Breast epithelium (tissue), 4 donors: ENCODE measurements at regions not wholly inside any gene's neighbourhood (a gene's known extent, or its start where the extent isn't known, plus 50 kb on each side); places are given as distances from the start of the nearest gene placed in this dataset.

Source experiments
- DNase-seq, 2 donors: peaks; one replicate each; pipeline ENCODE4 v3.0.0-alpha.2; 2019; ENCODE audit warnings: low spot score in 2 of 2
- H3K27ac ChIP-seq, 2 donors: fragments of 200-600 bp; sonication (generic) in 1 of 2; one replicate each; pipeline ENCODE4 v1.5.1; 2016 to 2019; ENCODE audit warnings: mild to moderate bottlenecking in 1 of 2
- H3K27me3 ChIP-seq, 2 donors: fragments of 200-600 bp; sonication (generic) in 1 of 2; one replicate each; pipeline versions ENCODE4 v1.5.1 to v1.6.0; 2017 to 2019; ENCODE audit warnings: control low read depth in 1 of 2, mild to moderate bottlenecking in 1 of 2
- H3K36me3 ChIP-seq: fragments of 200-600 bp; one replicate; pipeline ENCODE4 v1.5.1; 2019
- H3K4me1 ChIP-seq, 2 donors: fragments of 200-600 bp; sonication (generic); one replicate each; pipeline ENCODE4 v1.5.1; 2016 to 2019; ENCODE audit warnings: control low read depth in 1 of 2
- H3K4me3 ChIP-seq, 3 donors: fragments of 200-600 bp; sonication (generic); 1 replicate in 2 of 3; 2 replicates in 1 of 3; pipeline ENCODE4 v1.5.1; 2016 to 2019; ENCODE audit warnings: mild to moderate bottlenecking in 3 of 3, moderate library complexity in 2 of 3
- H3K9me3 ChIP-seq, 2 donors: fragments of 200-600 bp; sonication (generic) in 1 of 2; one replicate each; pipeline ENCODE4 v1.5.1; 2016 to 2019; ENCODE audit warnings: control low read depth in 1 of 2
- POLR2A ChIP-seq: fragments of 450-650 bp; IDR thresholded peaks from one replicate; pipeline ENCODE4 v1.6.1; 2016; ENCODE audit warnings: antibody characterized with exemption, mild to moderate bottlenecking, moderate library complexity
- POLR2AphosphoS5 ChIP-seq, 3 donors: sonication (generic); formaldehyde crosslinking; IDR thresholded peaks; one replicate each; pipeline ENCODE4 v1.6.1; 2017; ENCODE audit warnings: antibody characterized with exemption in 3 of 3
- intact Hi-C: fragments of 100-400 bp; cut with DNase I; formaldehyde crosslinking; loops from one replicate; pipeline ENCODE4 v1.15.1; 2023; ENCODE audit warnings: low total_unique reads
- TF ChIP-seq, protein P1 (sequence below), 3 donors: fragments of 450-650 bp; IDR thresholded peaks; one replicate each; pipeline ENCODE4 v1.5.1; 2016 to 2017; ENCODE audit warnings: antibody characterized with exemption in 3 of 3, mild to moderate bottlenecking in 3 of 3, moderate library complexity in 3 of 3

- no peaks in the 10 kb centered on the region for H3K4me1 ChIP-seq
- no peak overlapping the region for H3K4me3 ChIP-seq
- H3K36me3 ChIP-seq: no peaks in the 10 kb centered on the region
- H3K27me3 ChIP-seq: no peaks in the 10 kb centered on the region
- TF ChIP-seq POLR2AphosphoS5 (IDR thresholded peaks at IDR 0.05) (no peak), POLR2A (no peak)
- TF ChIP-seq, protein P1, sequence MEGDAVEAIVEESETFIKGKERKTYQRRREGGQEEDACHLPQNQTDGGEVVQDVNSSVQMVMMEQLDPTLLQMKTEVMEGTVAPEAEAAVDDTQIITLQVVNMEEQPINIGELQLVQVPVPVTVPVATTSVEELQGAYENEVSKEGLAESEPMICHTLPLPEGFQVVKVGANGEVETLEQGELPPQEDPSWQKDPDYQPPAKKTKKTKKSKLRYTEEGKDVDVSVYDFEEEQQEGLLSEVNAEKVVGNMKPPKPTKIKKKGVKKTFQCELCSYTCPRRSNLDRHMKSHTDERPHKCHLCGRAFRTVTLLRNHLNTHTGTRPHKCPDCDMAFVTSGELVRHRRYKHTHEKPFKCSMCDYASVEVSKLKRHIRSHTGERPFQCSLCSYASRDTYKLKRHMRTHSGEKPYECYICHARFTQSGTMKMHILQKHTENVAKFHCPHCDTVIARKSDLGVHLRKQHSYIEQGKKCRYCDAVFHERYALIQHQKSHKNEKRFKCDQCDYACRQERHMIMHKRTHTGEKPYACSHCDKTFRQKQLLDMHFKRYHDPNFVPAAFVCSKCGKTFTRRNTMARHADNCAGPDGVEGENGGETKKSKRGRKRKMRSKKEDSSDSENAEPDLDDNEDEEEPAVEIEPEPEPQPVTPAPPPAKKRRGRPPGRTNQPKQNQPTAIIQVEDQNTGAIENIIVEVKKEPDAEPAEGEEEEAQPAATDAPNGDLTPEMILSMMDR (IDR thresholded peaks at IDR 0.05): no peak
- DNase-seq: no peak
- H3K27ac ChIP-seq: no peak overlapping the region
- no peaks in the 10 kb centered on the region for H3K9me3 ChIP-seq
- intact Hi-C loops: no loop called here
Measured at GRCh38 chr5:163877865-163878264, 372.4 kb downstream of the MAT2B start.

DNA sequence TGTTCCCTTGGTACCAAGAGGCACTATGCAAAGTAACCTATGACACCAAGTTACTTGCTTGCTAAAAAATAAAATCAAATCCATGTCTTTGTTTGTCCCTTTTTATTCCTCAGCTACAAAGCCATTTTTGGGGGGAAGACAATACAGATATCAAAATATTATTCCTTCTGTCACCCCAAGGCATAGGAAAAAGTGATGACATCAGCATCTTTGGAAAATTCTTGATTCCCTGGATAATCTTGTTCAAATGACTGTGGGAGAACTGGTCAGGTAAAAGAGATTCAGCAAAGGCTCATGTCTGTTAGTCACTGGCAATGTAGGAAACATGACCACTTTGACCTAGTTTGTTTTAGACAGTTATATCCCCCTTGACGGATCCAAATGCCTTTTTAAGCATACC, 373.1 kb downstream of the MAT2B start:
- H3K4me1 ChIP-seq: no peaks in the 10 kb centered on the region
- H3K9me3 ChIP-seq: no peaks in the 10 kb centered on the region
- H3K27ac ChIP-seq: no peak overlapping the region
- no peaks in the 10 kb centered on the region for H3K36me3 ChIP-seq
- intact Hi-C loops: no loop called here
- DNase-seq: no peak
- H3K27me3 ChIP-seq: no peaks in the 10 kb centered on the region
- no peak for TF ChIP-seq POLR2A
- H3K4me3 ChIP-seq: no peak overlapping the region

GRCh38 chr5:163880302-163880701, 374.9 kb downstream of the MAT2B start:
- no peak for TF ChIP-seq POLR2AphosphoS5 (IDR thresholded peaks at IDR 0.05)
- TF ChIP-seq, protein P1 (IDR thresholded peaks at IDR 0.05): no peak
- no peak for TF ChIP-seq POLR2A

GRCh38 chr5:163885117-163885516, 379.7 kb downstream of the MAT2B start:
- TF ChIP-seq, protein P1 (IDR thresholded peaks at IDR 0.05): no peak
- TF ChIP-seq POLR2A: no peak
- no peak for TF ChIP-seq POLR2AphosphoS5 (IDR thresholded peaks at IDR 0.05)
- Histone ChIP-seq H3K27me3 (no peaks in the 10 kb centered on the region), H3K36me3 (no peaks in the 10 kb centered on the region), H3K9me3 (no peaks in the 10 kb centered on the region), H3K4me1 (no peaks in the 10 kb centered on the region), H3K4me3 (no peak overlapping the region), H3K27ac (no peak overlapping the region)
- intact Hi-C loops: no loop called here
- no peak for DNase-seq

More at GRCh38 chr5:163880302-163880701, 374.9 kb downstream of the MAT2B start:
- H3K27ac ChIP-seq: no peak overlapping the region
- H3K9me3 ChIP-seq: no peaks in the 10 kb centered on the region
- intact Hi-C loops: no loop called here
- no peaks in the 10 kb centered on the region for H3K4me1 ChIP-seq
- no peak overlapping the region for H3K4me3 ChIP-seq
- no peaks in the 10 kb centered on the region for H3K27me3 ChIP-seq
- H3K36me3 ChIP-seq: no peaks in the 10 kb centered on the region
- DNase-seq: no peak

DNA sequence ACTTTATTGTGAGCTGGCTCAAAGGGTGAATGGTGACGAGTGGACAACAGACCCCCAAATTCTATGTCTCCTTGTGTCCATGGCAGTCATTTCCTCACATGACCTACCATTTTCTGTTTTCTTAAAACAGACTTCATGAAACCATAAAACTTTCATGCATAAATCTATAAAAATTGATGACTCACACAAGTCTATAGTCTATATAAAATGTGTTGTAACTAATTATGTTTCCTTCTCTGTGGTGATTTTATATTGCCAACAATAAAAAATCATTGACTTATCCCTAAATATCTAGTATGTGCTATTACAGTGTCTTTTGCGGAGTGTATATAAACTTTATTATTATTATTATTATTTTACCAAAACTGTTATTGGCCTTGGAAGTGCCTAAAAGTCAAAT, 382.4 kb downstream of the MAT2B start:
- no peak overlapping the region for H3K27ac ChIP-seq
- no peak for DNase-seq
- no peak for TF ChIP-seq POLR2AphosphoS5 (IDR thresholded peaks at IDR 0.05)
- TF ChIP-seq, protein P1 (IDR thresholded peaks at IDR 0.05): no peak
- TF ChIP-seq POLR2A: no peak
- intact Hi-C loops: no loop called here
- H3K4me3 ChIP-seq: no peak overlapping the region
- no peaks in the 10 kb centered on the region for H3K27me3 ChIP-seq
- H3K9me3 ChIP-seq: no peaks in the 10 kb centered on the region
- H3K36me3 ChIP-seq: no peaks in the 10 kb centered on the region
- no peaks in the 10 kb centered on the region for H3K4me1 ChIP-seq

DNA sequence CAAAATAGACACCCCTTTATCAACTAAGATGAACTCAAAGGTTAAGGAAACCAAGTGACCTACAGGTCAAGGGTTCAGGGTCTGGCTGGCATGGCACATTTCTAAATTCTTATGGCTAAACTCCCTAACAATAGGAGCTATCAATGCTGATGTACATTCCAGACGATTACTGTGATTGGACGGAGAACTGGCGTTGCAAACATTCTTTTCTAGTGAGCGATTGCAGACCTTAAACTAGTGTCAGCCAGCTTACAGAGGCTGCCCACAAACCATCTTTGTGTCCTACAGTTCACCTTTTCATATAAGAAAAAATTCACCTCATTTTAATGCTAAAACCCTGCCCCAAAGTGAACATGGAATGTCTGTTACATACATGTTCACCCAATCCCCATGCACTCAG, 382.9 kb downstream of the MAT2B start:
- intact Hi-C loops: no loop called here
- no peak for TF ChIP-seq POLR2AphosphoS5 (IDR thresholded peaks at IDR 0.05)
- TF ChIP-seq, protein P1 (IDR thresholded peaks at IDR 0.05): no peak
- TF ChIP-seq POLR2A: no peak
- Histone ChIP-seq H3K4me3 (no peak overlapping the region), H3K27me3 (no peaks in the 10 kb centered on the region), H3K4me1 (no peaks in the 10 kb centered on the region), H3K9me3 (no peaks in the 10 kb centered on the region), H3K36me3 (no peaks in the 10 kb centered on the region), H3K27ac (no peak overlapping the region)
- DNase-seq: no peak
